ENCODE measurements at regions not wholly inside any gene's neighbourhood (a gene's known extent, or its start where the extent isn't known, plus 50 kb on each side); places are given as distances from the start of the nearest gene placed in this dataset.

- Histone ChIP-seq H3K4me3 (ENCODE audit: low read depth, low read length, poor library complexity, severe bottlenecking) (no peak overlapping the region), H3K9ac (ENCODE audit: low read length) (no peak overlapping the region), H3K4me2 (ENCODE audit: low read length) (no peak overlapping the region), H3K79me2 (ENCODE audit: insufficient read depth, low read length) (no peaks in the 10 kb centered on the region), H2AFZ (ENCODE audit: low read length) (no peak overlapping the region), H3F3A (ENCODE audit: insufficient read depth, low read length) (no peaks in the 10 kb centered on the region), H3K36me3 (ENCODE audit: insufficient read depth, low read length) (no peaks in the 10 kb centered on the region), H3K9me2 (ENCODE audit: low read depth, low read length) (no peaks in the 10 kb centered on the region), H3K27me3 (ENCODE audit: insufficient read depth, low read length) (no peaks in the 10 kb centered on the region), H4K20me1 (ENCODE audit: insufficient read depth, low read length) (no peaks in the 10 kb centered on the region), H3K27ac (ENCODE audit: low read depth, low read length, poor library complexity, severe bottlenecking) (no peak overlapping the region), H3K4me1 (ENCODE audit: insufficient read depth, low read length, severe bottlenecking) (no peaks in the 10 kb centered on the region), H3K9me3 (ENCODE audit: low read length) (no peaks in the 10 kb centered on the region)
- TF ChIP-seq EZH2 (IDR thresholded peaks at IDR 0.05; ENCODE audit: borderline replicate concordance, low read length), result no peak
Observed at GRCh38 chr10:65367706-65368105, 1558.1 kb upstream of the LRRTM3 start.

- Histone ChIP-seq H3K9me2 (ENCODE audit: low read depth, low read length) (no peaks in the 10 kb centered on the region), H3F3A (ENCODE audit: insufficient read depth, low read length) (no peaks in the 10 kb centered on the region), H3K4me2 (ENCODE audit: low read length) (no peak overlapping the region), H3K79me2 (ENCODE audit: insufficient read depth, low read length) (no peaks in the 10 kb centered on the region), H3K9ac (ENCODE audit: low read length) (no peak overlapping the region), H2AFZ (ENCODE audit: low read length) (no peak overlapping the region), H3K4me1 (ENCODE audit: insufficient read depth, low read length, severe bottlenecking) (no peaks in the 10 kb centered on the region), H3K27ac (ENCODE audit: low read depth, low read length, poor library complexity, severe bottlenecking) (no peak overlapping the region), H3K9me3 (ENCODE audit: low read length) (no peaks in the 10 kb centered on the region), H4K20me1 (ENCODE audit: insufficient read depth, low read length) (no peaks in the 10 kb centered on the region), H3K36me3 (ENCODE audit: insufficient read depth, low read length) (no peaks in the 10 kb centered on the region), H3K4me3 (ENCODE audit: low read depth, low read length, poor library complexity, severe bottlenecking) (no peak overlapping the region), H3K27me3 (ENCODE audit: insufficient read depth, low read length) (no peaks in the 10 kb centered on the region)
- TF ChIP-seq EZH2 (IDR thresholded peaks at IDR 0.05; ENCODE audit: borderline replicate concordance, low read length), result no peak
- TF ChIP-seq CTCF (IDR thresholded peaks at IDR 0.05; ENCODE audit: low read length), result no peak
Observed at GRCh38 chr10:65375528-65375927, 1550.3 kb upstream of the LRRTM3 start.

- Histone ChIP-seq H3K27me3 (ENCODE audit: insufficient read depth, low read length) (no peaks in the 10 kb centered on the region), H3F3A (ENCODE audit: insufficient read depth, low read length) (no peaks in the 10 kb centered on the region), H3K4me1 (ENCODE audit: insufficient read depth, low read length, severe bottlenecking) (no peaks in the 10 kb centered on the region), H3K9me3 (ENCODE audit: low read length) (no peaks in the 10 kb centered on the region), H3K36me3 (ENCODE audit: insufficient read depth, low read length) (no peaks in the 10 kb centered on the region), H2AFZ (ENCODE audit: low read length) (no peak overlapping the region), H3K4me2 (ENCODE audit: low read length) (no peak overlapping the region), H3K9ac (ENCODE audit: low read length) (no peak overlapping the region), H3K79me2 (ENCODE audit: insufficient read depth, low read length) (no peaks in the 10 kb centered on the region), H3K9me2 (ENCODE audit: low read depth, low read length) (no peaks in the 10 kb centered on the region), H3K27ac (ENCODE audit: low read depth, low read length, poor library complexity, severe bottlenecking) (no peak overlapping the region), H4K20me1 (ENCODE audit: insufficient read depth, low read length) (no peaks in the 10 kb centered on the region), H3K4me3 (ENCODE audit: low read depth, low read length, poor library complexity, severe bottlenecking) (no peak overlapping the region)
- no peak for TF ChIP-seq CTCF (IDR thresholded peaks at IDR 0.05; ENCODE audit: low read length)
- no peak for TF ChIP-seq EZH2 (IDR thresholded peaks at IDR 0.05; ENCODE audit: borderline replicate concordance, low read length)
Observed at GRCh38 chr10:65377687-65378086, 1548.1 kb upstream of the LRRTM3 start.

GRCh38 chr10:65394502-65395297 lies 1531.1 kb upstream of the LRRTM3 start:
- TF ChIP-seq CTCF (IDR thresholded peaks at IDR 0.05; ENCODE audit: low read length) (no peak), EZH2 (IDR thresholded peaks at IDR 0.05; ENCODE audit: borderline replicate concordance, low read length) (no peak)
- no peaks in the 10 kb centered on the region for H4K20me1 ChIP-seq (ENCODE audit: insufficient read depth, low read length)
- no peaks in the 10 kb centered on the region for H3K36me3 ChIP-seq (ENCODE audit: insufficient read depth, low read length)
- H3K79me2 ChIP-seq (ENCODE audit: insufficient read depth, low read length), result no peaks in the 10 kb centered on the region
- no peak overlapping the region for H3K4me2 ChIP-seq (ENCODE audit: low read length)
- no peaks in the 10 kb centered on the region for H3K27me3 ChIP-seq (ENCODE audit: insufficient read depth, low read length)
- H3K9me3 ChIP-seq (ENCODE audit: low read length), result no peaks in the 10 kb centered on the region
- no peaks in the 10 kb centered on the region for H3F3A ChIP-seq (ENCODE audit: insufficient read depth, low read length)
- no peaks in the 10 kb centered on the region for H3K9me2 ChIP-seq (ENCODE audit: low read depth, low read length)
- H2AFZ ChIP-seq (ENCODE audit: low read length), result no peak overlapping the region
- H3K27ac ChIP-seq (ENCODE audit: low read depth, low read length, poor library complexity, severe bottlenecking), result no peak overlapping the region
- no peak overlapping the region for H3K4me3 ChIP-seq (ENCODE audit: low read depth, low read length, poor library complexity, severe bottlenecking)
- H3K4me1 ChIP-seq (ENCODE audit: insufficient read depth, low read length, severe bottlenecking), result no peaks in the 10 kb centered on the region
- H3K9ac ChIP-seq (ENCODE audit: low read length), result no peak overlapping the region
